Adrenal gland (tissue), 9 donors: ENCODE measurements at regions not wholly inside any gene's neighbourhood (a gene's known extent, or its start where the extent isn't known, plus 50 kb on each side); places are given as distances from the start of the nearest gene placed in this dataset.

Experiments used
- DNase-seq, 7 donors: peaks; one replicate each; pipeline ENCODE4 v3.0.0-alpha.2; 2019 to 2020
- H3K27ac ChIP-seq, 5 donors: fragments of 200-600 bp; sonication (generic) in 4 of 5; 1 replicate in 3 of 5; 2 replicates in 2 of 5; pipeline versions ENCODE4 v1.5.1 to v1.8.0; 2016 to 2020; ENCODE audit warnings: mild to moderate bottlenecking in 1 of 5
- H3K27me3 ChIP-seq: fragments of 200-600 bp; 2 replicates; pipeline ENCODE4 v1.8.0; 2021
- H3K36me3 ChIP-seq, 2 donors: fragments of 200-600 bp; replicated peaks in 1 of 2; 1 replicate in 1 of 2; 2 replicates in 1 of 2; pipeline versions ENCODE4 v1.5.1 to v1.8.0; 2018 to 2022
- H3K4me1 ChIP-seq, 2 donors: fragments of 200-600 bp; replicated peaks in 1 of 2; 1 replicate in 1 of 2; 2 replicates in 1 of 2; pipeline versions ENCODE4 v1.5.1 to v1.8.0; 2018 to 2021
- H3K4me3 ChIP-seq, 4 donors: fragments of 200-600 bp; sonication (generic) in 3 of 4; one replicate each; pipeline ENCODE4 v1.5.1; 2016 to 2018
- H3K9me3 ChIP-seq, 3 donors: fragments of 200-600 bp; sonication (generic) in 1 of 3; replicated peaks in 1 of 3; 1 replicate in 2 of 3; 2 replicates in 1 of 3; pipeline versions ENCODE4 v1.5.1 to v1.8.0; 2016 to 2021
- CTCF ChIP-seq, 6 experiments: fragments of 450-650 bp in 4 of 6; fragments of 200-600 bp in 2 of 6; sonication (generic) in 1 of 6; IDR thresholded peaks; 1 replicate in 5 of 6; 2 replicates in 1 of 6; pipeline versions ENCODE4 v1.5.1 to v1.8.0; 2016 to 2021; ENCODE audit warnings: antibody characterized with exemption in 6 of 6, mild to moderate bottlenecking in 2 of 6, moderate library complexity in 1 of 6
- POLR2A ChIP-seq, 2 donors: fragments of 450-650 bp; IDR thresholded peaks; one replicate each; pipeline ENCODE4 v1.6.1; 2017; ENCODE audit warnings: antibody characterized with exemption in 2 of 2, mild to moderate bottlenecking in 2 of 2, moderate library complexity in 1 of 2
- WGBS, 4 donors: extraction: QIAGEN DNeasy Blood & Tissue Kit in 2 of 4; methylation state at CpG; one replicate each; pipeline versions ENCODE4 v1.1.5 to v1.1.7; 2013 to 2017; 5-methylcytosine and 5-hydroxymethylcytosine counted together
- intact Hi-C, 2 donors: fragments of 100-400 bp; cut with DNase I; formaldehyde crosslinking; loops; one replicate each; pipeline versions ENCODE4 v1.14.1 to v1.15.0; 2022 to 2023
- donor health status: healthy with polysubstance abuse.
- donor health status: Bipolar disorder and iron deficiency.
- donor health status: DM: yes; HTN: yes; CAD: no.
- donor health status: DM: no; HTN: no; CAD: no.
- donor health status: DM: no; HTN: no; CAD: no.

- no peak for TF ChIP-seq POLR2A (IDR thresholded peaks at IDR 0.05)
- TF ChIP-seq CTCF (IDR thresholded peaks at IDR 0.05), result no peak
- no peak overlapping the region for H3K27ac ChIP-seq
- intact Hi-C loops, result no loop called here
- DNase-seq, result no peak
- 23 to 42% (median 28%) methylated on average over 1 of the region's 1 CpG for WGBS, 4 donors
- H3K4me3 ChIP-seq, result no peak overlapping the region
- no peaks in the 10 kb centered on the region for H3K9me3 ChIP-seq
- H3K4me1 ChIP-seq, result no peaks in the 10 kb centered on the region
- no peaks in the 10 kb centered on the region for H3K27me3 ChIP-seq
- no peaks in the 10 kb centered on the region for H3K36me3 ChIP-seq
These were observed 1361.8 kb downstream of the GATA3 start for GRCh38 chr10:9416331-9416730.

- H3K9me3 ChIP-seq, result no peaks in the 10 kb centered on the region
- intact Hi-C loops, result no loop called here
- no peak for TF ChIP-seq POLR2A (IDR thresholded peaks at IDR 0.05)
- TF ChIP-seq CTCF (IDR thresholded peaks at IDR 0.05), result no peak
- no peaks in the 10 kb centered on the region for H3K4me1 ChIP-seq
- H3K27me3 ChIP-seq, result no peaks in the 10 kb centered on the region
- DNase-seq, result no peak
- H3K4me3 ChIP-seq, result no peak overlapping the region
- no peak overlapping the region for H3K27ac ChIP-seq
- H3K36me3 ChIP-seq, result no peaks in the 10 kb centered on the region
These were observed 1365.3 kb downstream of the GATA3 start for GRCh38 chr10:9419757-9420156.

- Histone ChIP-seq H3K4me3 (no peak overlapping the region), H3K9me3 (no peaks in the 10 kb centered on the region), H3K27me3 (no peaks in the 10 kb centered on the region), H3K36me3 (no peaks in the 10 kb centered on the region), H3K4me1 (no peaks in the 10 kb centered on the region), H3K27ac (no peak overlapping the region)
- TF ChIP-seq POLR2A (IDR thresholded peaks at IDR 0.05), result no peak
- no peak for TF ChIP-seq CTCF (IDR thresholded peaks at IDR 0.05)
- intact Hi-C loops, result no loop called here
- no peak for DNase-seq
These were observed 1372.7 kb downstream of the GATA3 start for GRCh38 chr10:9427209-9427608.

- Histone ChIP-seq H3K9me3 (no peaks in the 10 kb centered on the region), H3K4me3 (no peak overlapping the region), H3K4me1 (no peaks in the 10 kb centered on the region), H3K27me3 (no peaks in the 10 kb centered on the region), H3K27ac (no peak overlapping the region), H3K36me3 (no peaks in the 10 kb centered on the region)
- intact Hi-C loops, result no loop called here
- TF ChIP-seq POLR2A (IDR thresholded peaks at IDR 0.05) (no peak), CTCF (IDR thresholded peaks at IDR 0.05) (no peak)
- WGBS, 4 donors, result 54 to 64% (median 62%) methylated on average over 2 of the region's 2 CpGs
- no peak for DNase-seq
These were observed 1382.6 kb downstream of the GATA3 start for GRCh38 chr10:9437131-9437530.
